Activated CD4-positive, CD25-positive, alpha-beta regulatory T cell treated with anti-CD3 and anti-CD28 coated beads, Interleukin-2, amount 50 U/mL, for 24 hours (primary cell): ENCODE measurements at regions not wholly inside any gene's neighbourhood (a gene's known extent, or its start where the extent isn't known, plus 50 kb on each side); places are given as distances from the start of the nearest gene placed in this dataset.
"Not testable (repeated sequence)": the region's sequence is repeated elsewhere in the genome, so short reads cannot be mapped to it uniquely, and the experiment has no call there.

Source experiments
- ATAC-seq, 2 donors: fragments of 150-1000 bp; cut with Tn5 transposase; one replicate each; pipeline ENCODE4 v1.10.0; 2021; ENCODE audit warnings: mild to moderate bottlenecking in 1 of 2, moderate library complexity in 1 of 2

GRCh38 chr5:18491349-18491748 is 857.1 kb downstream of the TAF11L14 start:
- ATAC-seq = no peak

- no peak for ATAC-seq
These were observed 860.9 kb downstream of the TAF11L14 start for GRCh38 chr5:18495157-18495556.

DNA sequence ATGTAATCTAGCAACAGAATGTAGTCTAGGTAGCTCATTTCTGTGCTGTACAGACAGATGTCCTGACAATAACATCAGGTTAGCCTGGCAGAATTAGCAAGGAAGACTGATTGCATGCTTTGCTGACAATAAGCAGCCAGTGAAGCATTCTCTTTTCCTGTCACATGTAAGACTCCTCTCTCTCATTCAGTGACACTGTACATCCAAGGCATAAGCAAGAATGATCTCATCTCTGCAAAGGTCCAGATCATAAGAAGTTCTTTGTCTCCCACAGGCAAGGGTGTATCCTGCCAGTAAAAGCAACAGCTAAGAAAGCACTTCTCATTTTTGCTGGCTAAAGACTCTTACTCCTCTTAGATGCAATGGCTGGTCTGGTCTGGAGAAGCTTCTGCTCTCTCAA is 861.8 kb downstream of the TAF11L14 start:
- no peak for ATAC-seq

DNA sequence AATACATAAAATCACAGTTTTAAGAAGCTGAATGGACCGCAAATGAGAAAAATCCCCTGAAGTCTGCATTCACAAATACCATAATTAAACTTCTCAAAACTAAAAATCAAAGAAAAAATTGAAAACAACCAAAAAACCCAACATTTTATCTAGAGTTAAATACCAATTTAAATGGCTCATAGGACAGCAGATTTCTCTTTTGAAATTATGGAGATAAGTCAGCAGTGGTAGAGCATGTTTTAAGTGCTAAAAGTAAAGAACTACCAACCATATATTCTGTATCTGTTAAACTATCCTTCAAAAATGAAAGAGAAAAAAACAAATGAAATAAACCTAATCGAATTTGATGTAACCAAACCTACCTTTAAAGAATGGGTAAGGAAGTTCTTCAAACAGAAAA is 862.8 kb downstream of the TAF11L14 start:
- ATAC-seq = no peak

DNA sequence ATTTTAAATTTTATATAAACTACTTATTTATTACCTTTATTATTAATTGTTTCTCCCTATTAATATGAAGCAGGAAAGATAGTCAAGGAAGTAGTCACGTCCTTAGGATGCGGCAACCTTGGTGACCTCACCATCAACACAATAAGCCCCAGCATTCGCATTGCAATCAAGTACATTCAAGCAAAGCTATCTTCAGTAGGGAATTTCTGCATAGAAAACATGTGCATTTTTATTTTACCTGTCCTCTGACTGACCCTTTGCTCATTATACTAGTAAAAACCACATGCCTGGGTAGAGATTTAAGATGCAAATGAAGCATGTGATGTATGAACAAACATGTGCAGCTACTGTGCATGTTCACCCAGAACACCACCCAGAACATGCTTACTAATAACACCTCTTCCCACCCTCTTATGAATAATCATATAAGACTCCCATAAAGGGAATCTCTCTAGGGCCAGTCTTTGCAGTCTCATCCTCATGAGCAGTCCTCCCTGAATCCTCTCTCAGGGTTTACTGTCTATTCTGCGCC is 869.6 kb downstream of the TAF11L14 start:
- ATAC-seq = no peak

DNA sequence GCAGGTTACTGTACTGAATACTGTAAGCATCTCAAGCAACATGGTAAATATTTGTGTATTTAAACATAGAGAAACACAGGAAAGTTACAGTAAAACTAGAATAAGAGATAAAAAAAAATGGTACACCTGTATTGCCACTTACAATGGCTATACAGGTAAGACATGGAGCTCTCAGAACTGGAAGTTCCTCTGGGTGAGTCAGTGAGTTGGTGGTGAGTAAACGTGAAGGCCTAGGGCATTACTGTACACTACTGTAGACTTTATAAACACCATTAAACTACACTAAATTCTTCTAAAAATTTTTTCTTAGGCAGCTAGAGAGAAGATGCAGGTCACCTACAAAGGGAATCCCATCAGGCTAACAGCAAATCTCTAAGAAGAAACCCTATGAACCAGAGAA is 872.9 kb downstream of the TAF11L14 start:
- ATAC-seq = no peak

- no peak for ATAC-seq
These were observed 883.6 kb downstream of the TAF11L14 start for GRCh38 chr5:18517641-18518380.

GRCh38 chr5:18523380-18523779 is 889.1 kb downstream of the TAF11L14 start:
- no peak for ATAC-seq

DNA sequence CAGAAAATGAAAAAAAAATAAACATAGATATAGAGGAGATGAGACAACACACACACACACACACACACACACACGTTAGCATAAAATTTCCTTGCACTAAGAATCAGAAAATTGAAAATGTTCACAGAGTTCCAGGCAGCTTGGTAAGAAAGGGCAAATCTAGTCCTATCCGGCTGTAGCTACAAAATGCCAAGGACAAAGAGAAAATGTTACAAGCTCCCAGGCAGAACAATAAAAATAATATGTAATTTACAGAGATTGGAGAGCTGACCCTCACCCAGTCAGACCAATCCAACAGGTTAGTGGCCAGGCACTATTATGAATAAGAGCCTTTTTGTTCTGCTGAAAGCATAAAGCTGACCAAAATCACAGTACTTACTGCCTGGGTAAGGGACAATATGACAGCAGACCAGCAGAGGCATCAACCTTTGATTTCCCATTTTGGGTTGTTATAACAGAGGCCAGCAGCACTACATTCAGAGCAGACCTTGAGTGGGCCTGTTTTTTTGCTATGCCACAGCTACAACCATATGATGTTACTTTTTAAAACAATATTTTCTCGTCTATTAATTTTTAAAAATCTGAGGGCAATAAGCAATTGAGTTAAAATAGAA is 892.6 kb downstream of the TAF11L14 start:
- no peak for ATAC-seq

GRCh38 chr5:18533137-18533536 is 898.9 kb downstream of the TAF11L14 start:
- no peak for ATAC-seq

- ATAC-seq = no peak
These were observed 899.9 kb downstream of the TAF11L14 start for GRCh38 chr5:18534119-18534518.

GRCh38 chr5:18535753-18536152 is 901.5 kb downstream of the TAF11L14 start:
- ATAC-seq = not testable (repeated sequence)

GRCh38 chr5:18544421-18544820 is 910.2 kb downstream of the TAF11L14 start:
- no peak for ATAC-seq

GRCh38 chr5:18546591-18546990 is 912.3 kb downstream of the TAF11L14 start:
- no peak for ATAC-seq

DNA sequence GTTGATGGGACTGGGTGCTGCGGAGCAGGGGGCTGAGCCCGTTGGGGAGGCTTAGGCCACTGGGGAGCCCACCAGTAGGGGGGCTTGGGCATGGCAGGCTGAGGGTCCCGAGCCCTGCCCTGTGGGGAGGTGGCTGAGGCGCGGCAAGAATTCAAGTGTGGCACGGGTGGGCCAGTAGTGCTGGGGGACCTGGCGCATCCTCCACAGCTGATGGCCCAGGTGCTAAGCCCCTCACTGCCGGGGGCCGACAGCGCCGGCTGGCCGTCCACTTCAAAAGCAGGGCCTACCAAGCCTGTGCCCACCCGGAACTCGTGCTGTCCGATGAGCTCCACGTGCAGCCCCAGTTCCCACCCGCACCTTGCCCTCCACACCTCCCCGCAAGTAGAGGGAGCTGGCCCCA is 917.5 kb downstream of the TAF11L14 start:
- ATAC-seq = no peak

- no peak for ATAC-seq
These were observed 919.0 kb downstream of the TAF11L14 start for GRCh38 chr5:18553269-18553668.

- ATAC-seq = no peak
These were observed 926.3 kb downstream of the TAF11L14 start for GRCh38 chr5:18560602-18561001.

DNA sequence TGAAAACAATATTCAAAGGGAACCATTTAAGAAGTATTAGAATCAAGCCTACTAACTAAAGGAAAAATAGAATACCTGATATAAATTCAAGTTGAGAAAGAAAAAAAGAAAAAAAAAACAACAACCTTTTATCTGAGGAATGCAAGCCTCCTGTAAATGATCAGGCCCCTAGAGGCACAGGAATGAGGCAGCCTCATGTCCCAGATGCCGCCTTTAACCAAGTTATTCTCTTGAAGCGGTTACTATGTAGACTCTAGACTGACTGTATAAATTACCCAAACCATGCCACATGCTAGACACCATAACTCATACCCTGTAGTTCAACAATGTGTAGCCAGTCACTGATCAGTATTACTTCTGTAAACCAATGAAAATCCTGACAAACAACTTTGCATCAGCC is 929.6 kb downstream of the TAF11L14 start:
- ATAC-seq = no peak

DNA sequence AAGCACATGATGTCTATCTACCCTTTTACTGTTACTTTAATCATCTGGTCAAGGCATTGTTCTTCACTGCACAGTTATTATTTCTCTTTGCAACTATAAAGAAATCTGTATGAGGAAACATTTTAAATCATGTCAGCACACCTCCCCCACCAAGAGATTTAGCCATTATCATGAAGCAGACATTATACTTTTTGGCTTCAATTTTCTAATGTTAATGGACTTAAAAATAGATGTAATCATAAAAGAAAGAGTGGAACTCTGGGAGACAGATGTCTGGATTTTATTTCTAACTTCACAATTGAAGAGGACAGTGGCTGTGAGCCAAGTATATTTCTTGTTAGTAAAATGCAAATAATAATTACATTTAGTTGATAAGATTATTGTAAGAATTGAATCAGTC is 932.4 kb downstream of the TAF11L14 start:
- ATAC-seq = no peak

DNA sequence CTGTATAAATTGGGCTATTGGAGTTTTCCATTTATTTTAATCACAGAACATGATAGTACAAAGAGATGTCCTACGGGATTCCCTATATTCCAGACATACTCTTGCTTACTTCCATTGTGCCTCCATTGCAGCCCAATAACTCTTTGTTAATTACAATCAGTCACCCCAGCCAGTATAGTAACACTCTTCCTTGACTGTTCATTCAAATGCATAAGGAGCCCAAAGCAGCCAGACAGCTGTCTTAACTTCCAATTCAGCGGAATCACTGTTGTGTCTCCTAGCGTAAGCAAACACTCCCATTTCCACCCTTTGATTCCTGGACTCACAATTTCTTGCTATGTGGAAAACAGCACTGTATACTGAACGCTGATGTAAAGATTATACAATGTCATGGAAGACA is 942.3 kb downstream of the TAF11L14 start:
- ATAC-seq = no peak

- no peak for ATAC-seq
These were observed 966.9 kb downstream of the TAF11L14 start for GRCh38 chr5:18601185-18601584.

GRCh38 chr5:18602402-18602801 is 968.1 kb downstream of the TAF11L14 start:
- no peak for ATAC-seq

- no peak for ATAC-seq
These were observed 970.9 kb downstream of the TAF11L14 start for GRCh38 chr5:18605186-18605585.

GRCh38 chr5:18607570-18607969 is 973.3 kb downstream of the TAF11L14 start:
- ATAC-seq = no peak
